ENCODE measurements at regions not wholly inside any gene's neighbourhood (a gene's known extent, or its start where the extent isn't known, plus 50 kb on each side); places are given as distances from the start of the nearest gene placed in this dataset.
A peak's percentile ranks its signal among the peaks of the same experiment; 100 is the strongest.
"Not testable (repeated sequence)": the region's sequence is repeated elsewhere in the genome, so short reads cannot be mapped to it uniquely, and the experiment has no call there.

DNA sequence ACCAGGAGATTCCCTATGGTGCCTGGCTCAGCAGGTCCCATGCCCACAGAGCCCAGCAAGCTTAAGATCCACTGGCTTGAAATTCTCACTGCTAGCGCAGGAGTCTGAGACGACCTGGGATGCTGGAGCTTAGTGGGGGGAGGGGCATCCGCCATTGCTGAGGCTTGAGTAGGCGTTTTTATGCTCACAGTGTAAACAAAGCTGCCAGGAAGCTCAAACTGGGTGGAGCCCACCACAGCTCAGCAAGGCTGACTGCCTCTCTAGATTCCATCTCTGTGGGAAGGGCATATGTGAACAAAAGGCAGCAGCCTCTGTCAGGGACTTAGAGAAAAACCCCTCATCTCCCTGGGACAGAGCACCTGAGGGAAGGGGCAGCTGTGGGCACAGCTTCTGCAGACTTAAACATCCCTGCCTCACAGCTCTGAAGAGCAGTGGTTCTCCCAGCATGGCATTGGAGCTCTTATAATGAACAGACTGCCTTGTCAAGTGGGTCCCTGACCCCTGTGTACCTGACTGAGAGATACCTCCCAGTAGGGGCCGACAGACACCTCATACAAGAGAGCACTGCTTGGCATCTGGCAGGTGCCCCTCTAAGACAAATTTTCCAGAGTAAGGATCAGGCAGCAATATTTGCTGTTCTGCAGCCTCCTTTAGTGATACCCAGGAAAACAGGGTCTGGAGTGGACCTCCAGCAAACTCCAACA, 231.5 kb upstream of the SETMAR start:
- DNase-seq (ENCODE audit: low spot score): no peak

DNA sequence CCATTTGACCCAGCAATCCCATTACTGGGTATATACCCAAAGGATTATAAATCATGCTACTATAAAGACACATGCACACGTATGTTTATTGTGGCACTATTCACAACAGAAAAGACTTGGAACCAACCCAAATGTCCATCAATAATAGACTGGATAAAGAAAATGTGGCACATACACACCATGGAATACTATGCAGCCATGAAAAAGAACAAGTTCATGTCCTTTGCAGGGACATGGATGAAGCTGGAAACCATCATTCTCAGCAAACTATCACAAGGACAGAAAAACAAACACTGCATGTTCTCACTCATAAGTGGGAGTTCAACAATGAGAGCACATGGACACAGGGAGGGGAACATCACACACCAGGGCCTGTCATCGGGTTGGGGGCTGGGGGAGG, 225.9 kb upstream of the SETMAR start:
- DNase-seq (ENCODE audit: low spot score): not testable (repeated sequence)

DNA sequence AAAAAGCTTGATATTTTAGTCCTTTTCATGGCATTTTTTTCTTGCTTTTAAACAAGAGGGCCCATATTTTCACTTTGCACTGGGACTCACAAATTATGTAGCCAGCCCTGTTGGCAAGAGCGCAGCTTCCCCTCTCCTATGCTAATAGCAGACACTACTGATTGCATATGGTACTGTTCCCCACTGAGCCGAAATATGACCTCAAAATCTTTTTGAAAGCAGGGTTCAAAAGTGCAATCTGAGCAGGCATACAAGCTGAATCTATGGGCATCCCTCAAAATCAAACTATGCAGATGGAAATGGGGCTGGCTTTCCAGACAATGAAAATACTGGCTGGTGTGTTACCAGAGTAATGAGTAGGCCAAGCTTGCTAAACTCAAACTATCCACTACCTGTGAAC, 225.2 kb upstream of the SETMAR start:
- DNase-seq (ENCODE audit: low spot score): no peak

DNA sequence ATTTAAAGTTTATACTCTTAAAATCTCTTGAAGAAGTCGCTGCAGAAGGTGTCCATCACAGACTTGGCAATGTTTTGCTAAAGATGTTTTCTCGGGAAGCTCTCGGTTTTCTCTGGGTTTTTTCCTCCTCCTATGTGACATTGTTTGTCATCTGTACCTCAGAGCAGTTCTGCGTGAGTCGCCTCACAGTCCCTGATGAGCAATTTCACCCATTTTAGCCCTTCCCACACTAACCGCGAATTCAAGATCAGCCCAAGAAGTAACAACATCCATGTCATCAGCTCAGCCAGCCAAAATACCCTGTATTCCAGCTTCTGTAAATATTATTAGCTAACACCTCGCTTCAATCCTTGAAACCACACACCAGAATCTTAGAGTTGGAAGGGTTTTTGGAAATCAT, 224.3 kb upstream of the SETMAR start:
- no peak for DNase-seq (ENCODE audit: low spot score)

DNA sequence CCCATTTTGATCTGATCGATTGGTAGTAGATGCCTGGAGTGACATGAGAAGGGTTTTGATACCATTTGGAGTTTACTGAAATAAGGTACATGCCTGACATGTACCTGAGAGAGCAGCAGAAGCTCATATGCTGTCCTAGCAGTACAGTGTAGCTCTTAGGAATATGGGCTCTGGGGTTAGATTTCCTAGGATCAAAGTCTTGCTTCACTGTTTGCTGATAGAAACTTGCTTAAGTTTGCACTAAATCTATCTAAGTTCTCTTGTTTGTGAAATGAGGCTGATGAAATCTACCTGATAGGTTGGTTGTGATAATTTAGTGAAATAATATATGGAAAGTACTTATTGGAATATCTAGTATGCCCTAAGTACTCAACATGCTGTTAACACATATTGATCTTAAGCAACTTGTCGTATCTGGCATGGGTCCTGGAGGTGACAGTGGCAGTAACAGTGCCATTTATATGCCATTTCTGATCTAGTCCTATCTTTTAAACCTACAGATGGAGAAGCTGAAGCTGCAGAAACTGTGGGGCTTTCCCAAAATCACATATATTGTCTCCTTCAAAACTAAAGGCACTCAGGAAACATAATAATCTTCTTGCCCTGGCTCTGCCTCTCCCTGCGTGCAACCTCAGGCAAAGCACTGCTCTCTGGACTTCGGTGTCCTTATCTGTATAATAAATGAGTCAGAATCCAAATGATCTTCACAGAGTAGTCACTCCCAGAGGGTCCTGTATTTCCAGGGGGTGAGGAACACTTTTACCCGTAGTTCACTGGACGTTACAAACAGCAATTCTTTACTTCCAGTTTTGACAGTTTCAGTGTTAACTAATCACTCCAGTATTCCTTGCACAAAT, 223.6 kb upstream of the SETMAR start:
- no peak for DNase-seq (ENCODE audit: low spot score)

DNA sequence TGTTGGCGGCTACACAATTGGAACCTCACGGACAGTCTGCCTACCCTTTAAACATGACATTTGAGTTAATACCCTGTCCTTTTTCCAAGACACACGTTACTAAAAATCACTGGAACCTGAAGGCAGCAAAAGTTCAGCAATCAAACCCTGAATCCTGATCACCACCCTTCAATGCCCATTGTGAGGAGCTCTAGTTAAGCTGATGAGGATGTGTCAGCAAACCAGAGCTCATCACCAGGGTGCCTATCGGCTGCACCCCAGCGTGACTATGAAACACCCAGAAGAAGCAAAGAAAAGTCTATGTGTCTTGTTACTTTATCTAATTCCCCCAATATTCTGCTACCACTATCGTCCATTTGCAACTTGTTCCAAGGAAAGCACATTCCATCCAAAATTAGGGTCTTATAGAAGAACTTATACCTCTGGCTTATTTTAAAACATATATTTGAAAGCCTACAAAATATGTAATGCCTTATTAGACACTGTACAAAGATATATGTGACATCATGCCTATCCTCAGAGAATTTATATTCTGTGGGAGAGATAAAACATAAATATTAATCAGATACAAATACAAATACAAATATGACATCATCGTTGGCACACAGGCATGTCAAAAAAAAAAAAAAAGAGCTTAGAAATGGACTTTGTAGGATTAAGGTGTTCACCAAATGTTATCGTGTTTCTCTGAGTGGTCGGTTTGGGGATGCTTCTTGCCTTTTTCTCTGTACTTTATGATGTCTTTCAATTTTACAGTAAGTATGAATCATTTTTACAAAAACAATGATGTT, 219.7 kb upstream of the SETMAR start:
- DNase-seq (ENCODE audit: low spot score): no peak

DNA sequence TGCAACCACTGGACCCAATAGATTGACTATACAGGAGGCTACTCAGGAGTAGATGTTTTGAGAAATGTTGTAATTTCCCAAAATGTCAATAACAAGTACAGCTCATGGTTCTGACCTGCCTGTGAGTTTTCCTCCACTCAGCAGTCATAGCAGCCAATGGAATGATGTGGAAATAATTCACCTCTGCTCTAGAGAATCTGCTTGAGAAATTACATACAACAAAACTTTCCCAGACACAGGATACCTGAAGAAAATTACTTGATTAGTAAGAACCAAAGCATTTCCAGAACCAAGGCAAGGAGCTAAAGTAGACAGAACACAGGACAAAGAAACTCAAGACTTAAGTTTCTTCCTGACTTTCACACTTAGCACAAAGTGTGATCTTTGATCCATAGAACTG, 218.9 kb upstream of the SETMAR start:
- DNase-seq (ENCODE audit: low spot score): no peak

DNA sequence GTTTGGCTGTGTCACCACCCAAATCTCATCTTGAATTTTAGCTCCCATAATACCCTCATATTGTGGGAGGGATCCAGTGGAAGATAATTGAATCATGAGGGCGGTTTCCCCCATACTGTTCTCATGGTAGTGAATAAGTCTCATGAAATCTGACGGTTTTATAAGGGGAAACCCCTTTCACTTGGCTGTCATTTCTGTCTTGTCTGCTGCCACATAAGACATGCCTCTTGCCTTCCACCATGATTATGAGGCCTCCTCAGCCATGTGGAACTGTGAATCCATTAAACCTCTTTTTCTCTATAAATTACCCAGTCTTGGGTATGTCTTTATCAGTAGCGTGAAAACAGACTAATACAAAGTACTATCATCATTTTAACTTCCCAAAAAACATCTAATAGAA, 216.5 kb upstream of the SETMAR start:
- not testable (repeated sequence) for DNase-seq (ENCODE audit: low spot score)

DNA sequence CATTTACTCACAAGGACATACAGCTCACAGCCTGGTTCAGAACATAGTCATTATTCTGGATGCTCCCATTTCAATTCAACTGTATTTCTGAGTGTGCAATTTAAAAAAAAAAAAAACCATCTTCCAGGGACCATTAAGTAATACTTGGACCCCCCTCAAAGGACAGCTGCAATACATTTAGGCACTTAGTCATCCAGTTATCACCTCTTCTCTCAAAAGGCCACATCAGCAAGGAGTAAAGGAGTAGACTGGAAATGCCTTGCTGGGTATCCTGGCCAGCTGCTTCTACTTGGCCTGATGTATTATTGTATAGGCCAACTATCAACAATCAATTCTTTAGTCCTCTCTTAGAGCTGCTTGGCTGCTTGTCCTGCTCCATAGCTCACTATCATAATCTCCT, 211.4 kb upstream of the SETMAR start:
- DNase-seq (ENCODE audit: low spot score): no peak

DNA sequence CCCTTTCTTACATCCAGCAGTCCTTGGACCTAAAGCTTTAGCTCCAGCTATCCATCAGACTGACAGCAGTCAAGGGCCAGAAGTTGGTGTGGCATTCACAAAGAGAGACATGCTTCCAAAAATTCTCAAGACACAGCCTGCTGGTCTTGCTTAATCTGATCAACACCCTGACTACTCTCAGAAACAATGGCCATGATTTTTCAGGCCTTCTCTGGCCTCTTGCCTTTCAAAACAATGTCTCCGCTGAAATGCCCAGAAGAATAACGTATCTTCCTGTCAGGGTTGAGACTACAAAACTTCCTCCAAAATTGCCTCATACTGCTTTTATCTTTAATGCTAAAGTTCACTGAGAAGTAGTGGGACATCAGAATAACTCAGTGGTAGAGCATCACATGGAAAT, 205.4 kb upstream of the SETMAR start:
- no peak for DNase-seq (ENCODE audit: low spot score)

DNA sequence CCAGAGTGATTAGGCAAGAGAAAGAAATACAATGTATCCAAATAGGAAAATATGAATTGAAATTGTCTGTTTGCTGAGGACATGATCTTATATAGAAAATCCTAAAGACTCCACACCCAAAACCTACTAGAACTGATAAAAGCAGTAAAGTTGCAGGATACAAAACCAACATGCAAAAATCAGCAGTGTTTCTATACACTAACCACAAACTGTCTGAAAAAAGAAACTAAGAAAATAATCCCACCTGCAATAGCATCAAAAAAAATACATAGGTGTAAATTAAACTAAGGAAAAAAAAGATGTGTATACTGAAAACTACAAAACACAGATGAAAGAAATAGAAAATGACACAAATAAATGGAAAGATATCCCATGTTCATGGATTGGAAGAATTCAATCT, 203.6 kb upstream of the SETMAR start:
- DNase-seq (ENCODE audit: low spot score): no peak

DNA sequence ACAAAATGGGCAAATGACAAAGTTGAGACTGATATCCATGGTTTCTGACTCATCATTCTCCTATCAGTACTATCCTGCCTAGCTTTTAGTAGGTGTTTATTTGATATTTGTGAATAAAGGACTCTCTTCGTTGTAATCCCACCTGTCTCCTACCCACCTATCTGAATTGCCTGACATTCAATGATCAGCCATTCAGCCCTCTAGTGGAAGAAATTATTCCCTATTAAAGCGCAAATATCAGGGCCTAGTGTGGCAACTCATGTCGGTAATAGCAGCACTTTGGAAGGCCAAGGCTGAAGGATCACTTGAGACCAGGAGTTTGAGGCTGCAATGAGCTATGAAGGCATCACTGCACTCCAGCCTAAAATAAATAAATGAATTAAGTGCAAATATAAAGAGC, 195.7 kb upstream of the SETMAR start:
- no peak for DNase-seq (ENCODE audit: low spot score)

DNA sequence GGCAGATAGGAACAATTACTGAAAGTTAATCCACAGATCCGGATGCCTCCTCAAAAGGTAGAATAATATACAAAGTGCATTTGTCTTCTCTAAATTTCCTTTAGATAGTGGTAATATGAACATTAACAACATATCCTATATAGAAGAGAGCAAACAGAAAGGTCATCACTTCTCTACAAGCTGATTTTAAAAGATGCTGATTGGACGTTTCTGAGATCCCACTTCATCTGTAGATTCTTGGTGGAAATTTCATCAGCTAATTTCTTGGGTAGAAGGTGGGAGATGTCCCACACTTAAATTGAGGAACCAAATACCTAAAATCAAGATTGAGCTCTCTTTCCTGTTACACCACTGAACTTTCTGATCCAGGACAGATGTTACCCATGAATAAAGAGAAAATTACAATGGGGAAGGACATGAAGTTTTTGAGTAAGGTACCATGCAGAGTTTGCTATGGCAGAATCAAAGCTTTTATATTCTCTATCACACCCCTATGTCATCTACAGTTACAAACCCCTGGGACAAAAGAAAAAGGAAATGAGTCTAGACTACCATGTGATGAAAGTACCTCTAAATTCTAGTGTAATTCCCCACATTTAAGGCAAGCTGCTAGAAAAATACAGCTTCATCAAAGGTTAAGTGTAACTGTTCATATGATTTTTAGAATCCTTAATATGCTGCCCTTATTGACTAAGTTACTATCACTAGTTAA, 189.2 kb upstream of the SETMAR start:
- no peak for DNase-seq (ENCODE audit: low spot score)

DNA sequence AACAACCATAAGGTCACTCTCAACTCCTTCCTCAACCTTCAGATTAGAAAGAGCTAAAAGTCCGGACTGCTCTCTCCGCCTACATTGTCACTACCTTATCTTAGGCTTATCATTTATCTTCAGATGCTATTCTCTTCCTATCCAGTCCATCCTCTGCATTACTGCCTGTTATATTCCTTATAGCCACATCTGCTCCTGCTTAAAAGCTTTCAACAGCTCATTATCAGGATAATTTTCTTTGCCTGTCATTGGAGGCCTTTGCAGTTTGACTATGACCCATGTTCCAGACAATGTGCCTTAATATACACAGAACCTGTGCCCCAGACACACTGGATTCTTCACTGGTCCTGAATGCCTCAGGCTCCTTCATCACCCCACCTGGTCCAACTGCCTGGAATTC, 184.1 kb upstream of the SETMAR start:
- DNase-seq (ENCODE audit: low spot score): no peak

DNA sequence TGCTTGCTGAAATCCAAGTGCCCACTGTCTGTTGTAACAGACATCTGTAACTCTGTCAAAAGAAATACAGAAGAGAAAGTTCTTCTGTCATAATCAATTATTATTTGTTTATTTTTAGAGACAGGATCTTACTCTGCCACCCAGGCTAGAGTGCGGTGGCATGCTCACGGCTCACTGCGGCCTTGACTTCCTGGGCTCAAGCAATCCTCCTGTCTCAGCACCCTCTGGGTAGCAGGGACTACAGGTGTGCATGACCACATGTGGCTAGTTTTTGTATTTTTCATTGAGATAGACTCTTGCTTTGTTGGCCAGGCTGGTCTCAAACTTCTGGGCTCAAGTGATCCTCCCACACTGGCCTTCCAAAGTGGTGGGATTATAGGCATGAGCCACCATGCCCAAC, 177.6 kb upstream of the SETMAR start:
- DNase-seq (ENCODE audit: low spot score): no peak

DNA sequence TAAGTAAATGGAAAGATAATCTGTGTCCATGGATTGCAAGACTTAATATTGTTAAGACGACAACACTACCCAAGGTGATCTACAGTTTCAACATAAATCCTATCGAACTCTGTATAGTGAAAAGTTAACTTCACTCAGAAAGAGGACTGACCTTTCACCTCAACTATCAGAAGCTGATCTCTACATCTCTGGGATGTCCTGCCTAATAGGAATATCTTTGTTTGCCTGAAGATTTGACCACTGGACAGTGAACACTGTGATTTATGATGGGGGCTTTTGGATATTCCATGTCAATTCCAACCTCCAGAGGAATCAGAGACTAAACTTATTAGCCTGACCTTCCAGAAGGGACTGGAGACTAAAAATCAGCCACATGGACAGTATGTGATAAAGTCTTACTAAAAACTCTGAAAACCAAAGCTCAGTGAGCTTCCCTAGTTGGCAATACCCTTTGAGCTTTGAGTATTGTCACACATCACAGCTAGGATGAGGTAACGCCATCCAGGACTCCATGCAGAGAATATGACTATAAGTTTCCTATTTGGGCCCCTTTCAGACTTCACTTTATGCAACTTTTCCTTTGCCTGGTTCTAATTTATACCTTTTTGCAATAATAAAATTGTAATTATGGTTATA, 164.9 kb upstream of the SETMAR start:
- DNase-seq (ENCODE audit: low spot score): no peak

DNA sequence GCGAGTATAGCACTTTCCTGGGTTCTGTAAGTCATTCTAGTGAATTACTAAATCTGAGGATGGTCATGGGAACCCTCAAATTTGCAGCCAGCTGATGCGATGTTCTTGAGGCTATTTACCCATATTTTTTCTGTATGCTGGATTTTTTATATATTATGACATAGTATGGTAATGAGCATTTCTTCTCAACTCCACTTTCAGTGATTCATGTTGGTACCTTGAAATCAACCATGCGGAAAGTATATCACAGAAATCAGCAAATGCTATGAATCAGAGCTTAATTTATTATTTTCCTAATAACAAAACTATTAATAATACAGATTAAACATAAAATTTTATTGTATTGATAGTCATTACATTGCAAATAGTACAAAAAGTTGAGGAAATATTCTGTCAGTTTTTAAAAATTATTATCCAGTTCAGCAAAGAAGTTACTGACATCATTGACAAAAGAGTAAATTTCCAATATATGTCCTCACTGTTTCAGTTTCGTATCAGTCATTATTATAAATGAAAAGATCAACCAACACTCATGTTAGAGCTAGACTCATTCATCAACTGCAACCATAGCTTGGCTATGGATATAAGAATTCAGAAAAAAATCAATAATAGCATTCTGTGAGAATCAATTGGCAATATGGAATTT, 164.3 kb upstream of the SETMAR start:
- DNase-seq (ENCODE audit: low spot score): no peak

DNA sequence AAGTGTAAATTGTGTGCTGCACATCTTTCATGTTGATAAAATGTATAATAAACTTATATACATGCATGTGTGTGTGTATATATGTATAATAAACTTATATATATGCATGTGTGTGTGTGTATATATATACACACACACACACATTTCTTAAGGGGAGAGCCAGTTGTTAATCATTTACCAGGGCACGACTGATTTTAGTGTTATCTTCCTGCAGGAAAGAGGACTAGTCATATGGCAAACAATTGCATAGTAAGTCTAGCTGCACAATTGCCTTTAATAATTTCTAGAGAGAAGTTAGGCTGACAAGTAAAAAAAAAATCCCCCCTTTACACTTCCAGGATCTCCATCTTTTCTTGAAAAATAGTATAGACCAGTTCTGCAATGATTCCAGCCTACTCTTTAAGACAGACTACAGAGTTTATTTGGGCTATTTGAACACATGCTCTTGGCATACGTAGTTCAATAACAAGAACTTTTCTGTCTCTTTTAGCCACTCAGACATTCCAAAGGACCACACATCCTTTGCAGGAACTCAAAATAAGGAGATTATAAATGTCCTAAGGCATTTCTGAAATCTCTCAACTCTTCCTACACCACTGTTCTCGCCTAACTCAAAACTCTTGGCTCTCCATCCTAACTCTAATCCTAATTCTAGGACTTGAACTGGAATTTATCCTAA, 163.6 kb upstream of the SETMAR start:
- peak; percentile 62 for DNase-seq (ENCODE audit: low spot score)

DNA sequence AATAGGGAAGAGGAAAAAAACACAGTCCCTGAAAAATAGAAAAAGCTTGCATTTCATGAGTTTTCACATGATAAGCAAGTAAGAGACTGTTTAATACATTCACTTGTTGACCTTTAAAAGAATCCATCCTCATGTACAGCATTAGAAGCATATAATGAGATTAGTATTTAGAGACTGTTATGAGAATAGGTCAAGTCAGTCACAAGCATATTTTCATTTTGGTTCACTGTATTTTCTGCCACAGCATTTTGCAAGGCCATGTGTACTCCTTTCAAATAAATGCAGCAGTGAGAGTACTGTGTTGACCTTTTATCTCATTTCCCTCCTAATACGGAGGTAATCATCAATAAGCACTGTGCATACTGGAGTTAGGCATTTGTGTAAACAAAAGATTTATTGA, 162.2 kb upstream of the SETMAR start:
- no peak for DNase-seq (ENCODE audit: low spot score)

DNA sequence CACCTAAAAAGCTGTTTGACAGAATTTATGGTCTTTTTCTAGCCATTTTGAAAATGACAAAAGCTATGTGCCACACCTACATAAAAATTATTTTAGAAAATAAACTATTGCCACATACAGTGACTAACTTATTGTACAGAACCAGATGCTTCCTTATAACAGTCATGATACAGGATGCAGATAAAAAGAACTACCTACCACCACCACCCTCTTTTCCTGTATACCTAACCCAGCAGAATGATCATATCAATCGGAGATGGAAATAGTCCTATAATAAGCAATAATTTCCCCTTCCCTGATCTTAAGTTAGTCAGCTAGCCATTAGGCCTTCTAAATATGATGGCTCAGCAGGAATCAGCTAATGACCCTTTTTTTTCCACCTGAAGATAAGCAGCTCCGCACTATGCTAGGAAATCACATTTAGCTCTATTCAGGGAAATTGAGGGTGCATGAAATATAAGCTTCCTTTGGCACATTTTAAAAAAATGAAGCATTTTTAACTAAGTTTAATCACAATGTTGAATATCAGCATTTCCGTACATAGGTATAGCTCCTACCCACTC, 155.5 kb upstream of the SETMAR start:
- DNase-seq (ENCODE audit: low spot score): no peak

All from kidney tubule cell (primary cell).